ENCODE measurements at regions not wholly inside any gene's neighbourhood (a gene's known extent, or its start where the extent isn't known, plus 50 kb on each side); places are given as distances from the start of the nearest gene placed in this dataset.

GRCh38 chr3:105197863-105198262 lies 168.8 kb upstream of the ALCAM start:
- CTCF ChIA-PET: interaction anchor here (0.6 kb wide), 1 partner anchor 286 kb away, joined by 4 read pairs; no protein-coding TSS in a partner anchor
- no peak for TF ChIP-seq CTCF (conservative IDR thresholded peaks at IDR 0.05; ENCODE audit: low read depth)
- POLR2A ChIA-PET (ENCODE audit: low non-redundant PET): no interaction called here
- DNase-seq (ENCODE audit: low spot score): no peak
- H3K27ac ChIP-seq: no peak overlapping the region

GRCh38 chr3:105199217-105199616 lies 167.5 kb upstream of the ALCAM start:
- CTCF ChIA-PET: no interaction called here
- POLR2A ChIA-PET (ENCODE audit: low non-redundant PET): no interaction called here

GRCh38 chr3:105210141-105210540 lies 156.6 kb upstream of the ALCAM start:
- TF ChIP-seq CTCF (conservative IDR thresholded peaks at IDR 0.05; ENCODE audit: low read depth): no peak
- DNase-seq (ENCODE audit: low spot score): no peak
- ChIA-PET CTCF (no interaction called here), POLR2A (ENCODE audit: low non-redundant PET) (no interaction called here)
- no peak overlapping the region for H3K27ac ChIP-seq

More at GRCh38 chr3:105199217-105199616, 167.5 kb upstream of the ALCAM start:
- no peak overlapping the region for H3K27ac ChIP-seq
- TF ChIP-seq CTCF (conservative IDR thresholded peaks at IDR 0.05; ENCODE audit: low read depth): no peak
- DNase-seq (ENCODE audit: low spot score): no peak

GRCh38 chr3:105214590-105214989 lies 152.1 kb upstream of the ALCAM start:
- TF ChIP-seq CTCF (conservative IDR thresholded peaks at IDR 0.05; ENCODE audit: low read depth): no peak
- DNase-seq (ENCODE audit: low spot score): no peak
- POLR2A ChIA-PET (ENCODE audit: low non-redundant PET): no interaction called here
- CTCF ChIA-PET: no interaction called here
- H3K27ac ChIP-seq: no peak overlapping the region

GRCh38 chr3:105222568-105223093 lies 144.1 kb upstream of the ALCAM start:
- H3K27ac ChIP-seq: no peak overlapping the region
- POLR2A ChIA-PET (ENCODE audit: low non-redundant PET): no interaction called here
- no peak for DNase-seq (ENCODE audit: low spot score)
- CTCF ChIA-PET: no interaction called here
- no peak for TF ChIP-seq CTCF (conservative IDR thresholded peaks at IDR 0.05; ENCODE audit: low read depth)

GRCh38 chr3:105223815-105224214 lies 142.9 kb upstream of the ALCAM start:
- ChIA-PET POLR2A (ENCODE audit: low non-redundant PET) (no interaction called here), CTCF (no interaction called here)
- DNase-seq (ENCODE audit: low spot score): no peak
- no peak overlapping the region for H3K27ac ChIP-seq
- no peak for TF ChIP-seq CTCF (conservative IDR thresholded peaks at IDR 0.05; ENCODE audit: low read depth)

- no peak for TF ChIP-seq CTCF (conservative IDR thresholded peaks at IDR 0.05; ENCODE audit: low read depth)
- peak; percentile 3 for DNase-seq (ENCODE audit: low spot score)
- ChIA-PET CTCF (no interaction called here), POLR2A (ENCODE audit: low non-redundant PET) (no interaction called here)
- H3K27ac ChIP-seq: no peak overlapping the region
Observed at GRCh38 chr3:105228696-105229095, 138.0 kb upstream of the ALCAM start.
